Urothelium cell line (cell line): ENCODE measurements at regions not wholly inside any gene's neighbourhood (a gene's known extent, or its start where the extent isn't known, plus 50 kb on each side); places are given as distances from the start of the nearest gene placed in this dataset.
"Not testable (repeated sequence)": the region's sequence is repeated elsewhere in the genome, so short reads cannot be mapped to it uniquely, and the experiment has no call there.

Source experiments
- DNase-seq: peaks from one replicate; pipeline ENCODE4 v3.0.0; 2011; ENCODE audit warnings: low spot score, mixed read lengths
- FAIRE-seq: peaks from 2 replicates; lab custom pipeline; 2011; peaks lifted over from hg19 to GRCh38; lab: Jason Lieb, UNC

- FAIRE-seq (no peak), DNase-seq (no peak)
Observed at GRCh38 chr4:89506866-89507491, 199.4 kb upstream of the GPRIN3 start.

- DNase-seq (no peak), FAIRE-seq (no peak)
Observed at GRCh38 chr4:89502581-89502980, 195.0 kb upstream of the GPRIN3 start.

- FAIRE-seq (no peak), DNase-seq (no peak)
Observed at GRCh38 chr4:89497517-89498308, 190.1 kb upstream of the GPRIN3 start.

- FAIRE-seq: no peak
Observed at GRCh38 chr4:89496851-89497250, 189.3 kb upstream of the GPRIN3 start.

DNA sequence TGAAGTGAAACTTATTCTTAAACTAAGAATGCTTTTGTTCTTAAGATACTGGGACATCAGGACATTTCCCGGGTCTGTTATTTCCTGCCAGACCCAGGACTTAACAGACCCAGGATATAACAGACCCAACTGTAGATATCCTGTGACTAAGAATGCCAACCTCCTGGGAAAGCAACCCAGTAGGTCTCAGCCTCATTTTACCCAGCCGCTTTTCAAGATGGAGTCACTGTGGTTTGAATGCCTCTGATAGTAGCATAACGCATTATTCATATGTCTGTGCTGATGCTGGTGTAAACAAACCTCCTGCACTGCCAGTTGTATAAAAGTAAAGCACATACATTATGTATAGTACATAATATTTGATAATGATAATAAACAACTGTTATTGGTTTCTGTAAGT, 185.8 kb upstream of the GPRIN3 start:
- FAIRE-seq (no peak), DNase-seq (no peak)

More at GRCh38 chr4:89496851-89497250, 189.3 kb upstream of the GPRIN3 start:
- peak; percentile 25 for DNase-seq

- FAIRE-seq: no peak
Observed at GRCh38 chr4:89492581-89493071, 185.0 kb upstream of the GPRIN3 start.

DNA sequence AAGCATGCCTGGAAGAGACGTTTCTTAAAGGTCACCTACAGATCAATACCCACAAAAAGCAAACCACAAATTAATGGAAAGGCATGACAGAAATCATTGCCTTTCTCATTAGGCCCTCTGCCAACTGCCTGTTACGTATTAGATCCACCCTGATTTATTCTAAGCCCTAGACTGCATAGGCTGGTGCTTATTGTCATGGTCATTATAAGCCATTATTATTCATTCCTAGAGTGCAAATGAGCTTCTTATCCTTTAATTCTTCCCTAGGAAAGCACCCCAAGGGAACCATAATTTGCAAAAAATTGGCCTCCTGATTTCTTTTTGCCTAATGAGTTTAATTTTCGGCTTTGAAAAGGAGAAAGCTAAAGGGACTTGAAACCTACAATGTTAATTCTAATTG, 184.2 kb upstream of the GPRIN3 start:
- FAIRE-seq (no peak), DNase-seq (no peak)

More at GRCh38 chr4:89492581-89493071, 185.0 kb upstream of the GPRIN3 start:
- DNase-seq: peak; percentile 13

- FAIRE-seq, DNase-seq: not testable (repeated sequence)
Observed at GRCh38 chr4:89489921-89490431, 182.4 kb upstream of the GPRIN3 start.

DNA sequence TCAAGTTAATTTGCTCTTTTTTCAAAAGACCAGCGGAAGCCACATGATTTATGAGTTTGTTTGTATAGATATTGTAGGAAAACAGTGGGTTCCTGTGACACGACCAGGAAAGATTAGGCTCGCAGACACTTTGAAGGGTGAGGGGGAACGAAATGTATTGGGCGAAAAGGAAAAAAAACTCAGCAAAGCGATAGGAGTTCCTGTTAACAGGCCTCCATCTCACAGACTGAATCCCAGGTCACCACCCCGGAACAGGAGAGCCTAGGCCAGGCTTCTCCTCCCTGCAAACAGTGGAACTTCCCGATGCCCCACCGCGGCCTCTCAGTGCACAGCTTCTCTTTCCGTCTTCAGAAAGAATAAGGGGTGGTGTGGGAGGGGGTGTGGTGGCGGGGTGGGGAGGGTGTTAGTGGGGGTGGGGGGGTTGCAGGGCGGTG, 181.8 kb upstream of the GPRIN3 start:
- no peak for DNase-seq
- no peak for FAIRE-seq

DNA sequence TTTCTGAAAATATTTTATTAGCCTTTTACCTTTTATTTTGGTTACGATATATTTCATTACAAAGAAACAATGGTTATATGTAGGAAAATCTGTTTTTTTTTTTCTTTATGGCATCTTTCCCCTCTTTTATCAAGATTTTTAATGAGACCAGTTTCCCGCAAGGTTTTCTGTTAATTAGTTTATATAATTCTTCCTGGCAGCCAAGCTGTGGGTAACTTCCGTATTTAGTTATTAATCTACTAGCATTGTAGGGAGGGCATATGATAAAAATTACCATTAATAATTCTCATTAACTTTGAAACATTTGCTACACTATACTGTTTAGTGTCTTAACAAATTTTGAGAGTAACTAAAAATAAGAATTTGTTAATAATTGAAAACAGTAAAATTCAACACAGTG, 181.1 kb upstream of the GPRIN3 start:
- no peak for FAIRE-seq

GRCh38 chr4:89486673-89487072, 179.1 kb upstream of the GPRIN3 start:
- DNase-seq (no peak), FAIRE-seq (no peak)

More for the DNA sequence above, 181.1 kb upstream of the GPRIN3 start:
- DNase-seq: no peak

DNA sequence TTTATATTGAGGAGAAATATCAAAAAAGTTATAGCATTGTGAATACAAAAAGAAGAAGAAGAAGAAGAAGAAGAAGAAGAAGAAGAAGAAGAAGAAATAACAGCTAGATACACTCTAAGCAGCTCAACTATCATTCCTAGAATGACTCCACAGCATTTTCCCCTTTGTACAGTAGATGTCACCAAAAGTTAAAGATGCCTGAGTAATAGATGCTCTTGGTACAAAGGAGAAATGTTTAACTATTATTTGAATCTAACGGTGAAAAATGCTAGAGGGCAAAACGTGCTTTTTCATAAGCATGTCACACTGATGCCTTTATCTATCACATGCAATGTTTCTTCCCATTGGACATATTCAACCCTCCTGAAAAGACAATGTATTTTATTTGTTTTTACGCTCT, 178.4 kb upstream of the GPRIN3 start:
- FAIRE-seq (no peak), DNase-seq (no peak)

GRCh38 chr4:89483833-89484232, 176.2 kb upstream of the GPRIN3 start:
- FAIRE-seq (no peak), DNase-seq (no peak)

DNA sequence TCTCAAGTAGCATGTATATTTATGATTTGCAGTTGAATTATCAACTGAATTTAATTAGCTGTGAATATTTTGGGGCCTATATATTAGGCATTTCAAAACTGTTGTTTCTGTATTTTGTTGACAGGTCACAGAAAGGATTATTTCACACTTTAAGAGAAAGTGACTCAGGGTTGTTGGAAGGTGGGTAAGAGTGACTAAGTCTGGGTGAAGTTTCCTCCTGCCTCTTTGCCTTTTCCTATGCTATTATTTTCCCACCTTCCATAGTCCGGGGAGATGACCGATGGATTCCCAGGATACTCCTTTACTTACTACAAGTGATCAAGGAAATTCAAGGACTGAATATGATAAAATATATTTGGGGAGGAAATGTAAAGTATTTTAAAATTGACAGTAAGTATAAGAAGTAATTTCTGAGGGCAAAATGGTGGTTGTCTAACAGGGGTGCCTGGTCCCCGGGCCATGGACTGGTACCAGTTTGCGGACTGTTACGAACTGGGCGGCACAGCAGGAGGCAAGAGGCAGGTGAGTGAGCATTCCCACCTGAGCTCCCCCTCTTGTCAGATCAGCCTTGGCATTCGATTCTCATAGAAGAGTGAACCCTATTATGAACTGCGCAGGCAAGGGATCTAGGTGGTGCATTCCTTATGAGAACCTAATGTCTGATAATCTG, 175.5 kb upstream of the GPRIN3 start:
- FAIRE-seq: no peak
- DNase-seq: no peak

GRCh38 chr4:89482251-89482650, 174.7 kb upstream of the GPRIN3 start:
- peak; percentile 54 for DNase-seq
- no peak for FAIRE-seq

GRCh38 chr4:89469930-89470375, 162.4 kb upstream of the GPRIN3 start:
- FAIRE-seq (no peak), DNase-seq (peak; percentile 54)

- FAIRE-seq (no peak), DNase-seq (no peak)
Observed at GRCh38 chr4:89469516-89469915, 161.9 kb upstream of the GPRIN3 start.

DNA sequence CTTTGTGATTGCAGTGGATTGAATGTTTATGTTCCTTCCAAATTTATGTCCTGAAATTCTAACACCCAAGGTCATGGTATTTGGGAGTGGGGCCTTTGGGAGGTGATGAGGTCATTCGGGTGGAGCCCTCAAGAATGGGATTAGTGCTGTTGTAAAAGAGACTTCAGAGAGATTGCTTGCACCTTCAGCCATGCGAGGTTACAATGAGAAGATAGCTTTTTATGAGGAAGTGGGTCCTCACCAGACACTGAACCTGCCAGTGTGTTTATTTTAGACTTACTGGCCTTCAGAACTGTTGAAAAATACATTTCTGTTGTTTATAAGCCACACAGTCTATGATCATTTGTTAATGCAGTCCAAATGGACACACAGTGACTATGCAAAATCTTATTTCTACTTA, 161.0 kb upstream of the GPRIN3 start:
- FAIRE-seq (no peak), DNase-seq (no peak)

- DNase-seq (no peak), FAIRE-seq (no peak)
Observed at GRCh38 chr4:89463341-89463740, 155.7 kb upstream of the GPRIN3 start.

GRCh38 chr4:89447543-89447942, 139.9 kb upstream of the GPRIN3 start:
- DNase-seq: no peak
- FAIRE-seq: no peak

GRCh38 chr4:89446193-89446592, 138.6 kb upstream of the GPRIN3 start:
- no peak for FAIRE-seq

More at GRCh38 chr4:89446193-89446592, 138.6 kb upstream of the GPRIN3 start:
- DNase-seq: no peak
